Activated B cell treated with CpG ODN at 0.5 μM for 24 hours (primary cell): ENCODE measurements at regions not wholly inside any gene's neighbourhood (a gene's known extent, or its start where the extent isn't known, plus 50 kb on each side); places are given as distances from the start of the nearest gene placed in this dataset.

Experiments
- ATAC-seq: fragments of 200-7000 bp; cut with Tn5 transposase; one replicate; pipeline ENCODE4 v1.10.0; 2021; ENCODE audit warnings: low read depth, mild to moderate bottlenecking, moderate library complexity
- CTCF ChIA-PET: fragments of 350-600 bp; sonication (Branson Sonifier 250); formaldehyde crosslinking; loops from one replicate; lab custom pipeline; 2021; ENCODE audit warnings: antibody characterized with exemption; lab: Charles Lee
- POLR2A ChIA-PET: fragments of 350-600 bp; sonication (Branson Sonifier 250); formaldehyde crosslinking; loops from one replicate; lab custom pipeline; 2021; ENCODE audit warnings: antibody characterized with exemption; lab: Charles Lee
- DNase-seq: peaks from one replicate; pipeline ENCODE4 v3.0.0; 2022
- H3K27ac Mint-ChIP-seq: one replicate; pipeline ENCODE4 v1.8.0; 2020; ENCODE audit warnings: mixed read lengths
- H3K27me3 Mint-ChIP-seq: one replicate; pipeline ENCODE4 v1.8.0; 2021; ENCODE audit warnings: mixed read lengths
- H3K36me3 Mint-ChIP-seq: one replicate; pipeline ENCODE4 v1.8.0; 2021; ENCODE audit warnings: low read depth, mixed read lengths
- H3K4me1 Mint-ChIP-seq: one replicate; pipeline ENCODE4 v1.8.0; 2021; ENCODE audit warnings: mixed read lengths
- H3K4me3 Mint-ChIP-seq: one replicate; pipeline ENCODE4 v1.8.0; 2020; ENCODE audit warnings: mild to moderate bottlenecking, mixed read lengths
- H3K9me3 Mint-ChIP-seq: one replicate; pipeline ENCODE4 v1.8.0; 2020; ENCODE audit warnings: mixed read lengths
- intact Hi-C: fragments of 100-400 bp; cut with micrococcal nuclease; formaldehyde crosslinking; loops from one replicate; pipeline ENCODE4 v1.15.1; 2024
- TF ChIP-seq, protein P1 (sequence below): fragments of 200-600 bp; IDR thresholded peaks from one replicate; pipeline ENCODE4 v1.8.0; 2022; ENCODE audit warnings: antibody characterized with exemption, mild to moderate bottlenecking

- no peak for ATAC-seq
- intact Hi-C loops, result loop anchor here (1.0 to 5.0 kb wide), 3 partner anchors 167 to 779 kb away; partner anchors contain the start of gene PPA2
Measured at GRCh38 chr4:104693601-104694201, 199.0 kb upstream of the CXXC4 start.

DNA sequence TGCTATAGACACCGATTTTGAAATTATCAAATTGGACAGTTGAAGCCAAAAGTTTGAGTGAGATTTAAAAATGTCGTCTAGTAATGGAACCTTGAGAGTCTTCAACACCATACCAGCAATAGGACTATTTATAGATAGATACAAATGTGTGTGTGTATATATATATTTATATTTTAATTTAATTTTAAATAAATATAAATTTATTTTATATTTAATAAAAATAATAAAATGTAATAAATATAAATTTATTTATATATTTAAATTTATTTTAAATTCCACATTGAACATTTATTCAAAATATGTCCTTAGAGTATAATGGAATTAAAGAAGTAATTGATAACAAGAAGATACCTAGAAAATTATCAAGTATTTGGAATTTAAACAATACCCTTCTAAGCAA is 221.9 kb upstream of the CXXC4 start:
- DNase-seq (no peak), ATAC-seq (no peak)
- TF ChIP-seq, protein P1, sequence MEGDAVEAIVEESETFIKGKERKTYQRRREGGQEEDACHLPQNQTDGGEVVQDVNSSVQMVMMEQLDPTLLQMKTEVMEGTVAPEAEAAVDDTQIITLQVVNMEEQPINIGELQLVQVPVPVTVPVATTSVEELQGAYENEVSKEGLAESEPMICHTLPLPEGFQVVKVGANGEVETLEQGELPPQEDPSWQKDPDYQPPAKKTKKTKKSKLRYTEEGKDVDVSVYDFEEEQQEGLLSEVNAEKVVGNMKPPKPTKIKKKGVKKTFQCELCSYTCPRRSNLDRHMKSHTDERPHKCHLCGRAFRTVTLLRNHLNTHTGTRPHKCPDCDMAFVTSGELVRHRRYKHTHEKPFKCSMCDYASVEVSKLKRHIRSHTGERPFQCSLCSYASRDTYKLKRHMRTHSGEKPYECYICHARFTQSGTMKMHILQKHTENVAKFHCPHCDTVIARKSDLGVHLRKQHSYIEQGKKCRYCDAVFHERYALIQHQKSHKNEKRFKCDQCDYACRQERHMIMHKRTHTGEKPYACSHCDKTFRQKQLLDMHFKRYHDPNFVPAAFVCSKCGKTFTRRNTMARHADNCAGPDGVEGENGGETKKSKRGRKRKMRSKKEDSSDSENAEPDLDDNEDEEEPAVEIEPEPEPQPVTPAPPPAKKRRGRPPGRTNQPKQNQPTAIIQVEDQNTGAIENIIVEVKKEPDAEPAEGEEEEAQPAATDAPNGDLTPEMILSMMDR, result no peak
- no peak overlapping the region for H3K4me3 Mint-ChIP-seq
- POLR2A ChIA-PET, result no interaction called here
- H3K27me3 Mint-ChIP-seq, result peaks cover 2% of the 10 kb centered on the region
- intact Hi-C loops, result no loop called here
- no peaks in the 10 kb centered on the region for H3K36me3 Mint-ChIP-seq
- no peaks in the 10 kb centered on the region for H3K4me1 Mint-ChIP-seq
- CTCF ChIA-PET, result no interaction called here
- no peak overlapping the region for H3K27ac Mint-ChIP-seq
- H3K9me3 Mint-ChIP-seq, result peaks cover under 1% of the 10 kb centered on the region

More at GRCh38 chr4:104693601-104694201, 199.0 kb upstream of the CXXC4 start:
- H3K4me1 Mint-ChIP-seq, result no peaks in the 10 kb centered on the region
- ChIA-PET CTCF (interaction anchor here (1.2 kb wide), 1 partner anchor 167 kb away, joined by 7 read pairs; no protein-coding TSS in a partner anchor), POLR2A (no interaction called here)
- H3K27ac Mint-ChIP-seq, result no peak overlapping the region
- H3K27me3 Mint-ChIP-seq, result no peaks in the 10 kb centered on the region
- no peaks in the 10 kb centered on the region for H3K9me3 Mint-ChIP-seq
- no peak overlapping the region for H3K4me3 Mint-ChIP-seq
- H3K36me3 Mint-ChIP-seq, result no peaks in the 10 kb centered on the region
- TF ChIP-seq, protein P1, result no peak
- DNase-seq, result no peak

GRCh38 chr4:104719539-104720230 is 225.0 kb upstream of the CXXC4 start:
- TF ChIP-seq, protein P1, result no peak
- intact Hi-C loops, result loop anchor here (2.0 kb wide), 1 partner anchor 23 kb away; no protein-coding TSS in a partner anchor
- no peaks in the 10 kb centered on the region for H3K27me3 Mint-ChIP-seq
- no peaks in the 10 kb centered on the region for H3K9me3 Mint-ChIP-seq
- DNase-seq, result no peak
- no peaks in the 10 kb centered on the region for H3K36me3 Mint-ChIP-seq
- CTCF ChIA-PET, result no interaction called here
- H3K4me3 Mint-ChIP-seq, result no peak overlapping the region
- no peak overlapping the region for H3K27ac Mint-ChIP-seq
- no peak for ATAC-seq
- POLR2A ChIA-PET, result no interaction called here
- no peaks in the 10 kb centered on the region for H3K4me1 Mint-ChIP-seq

DNA sequence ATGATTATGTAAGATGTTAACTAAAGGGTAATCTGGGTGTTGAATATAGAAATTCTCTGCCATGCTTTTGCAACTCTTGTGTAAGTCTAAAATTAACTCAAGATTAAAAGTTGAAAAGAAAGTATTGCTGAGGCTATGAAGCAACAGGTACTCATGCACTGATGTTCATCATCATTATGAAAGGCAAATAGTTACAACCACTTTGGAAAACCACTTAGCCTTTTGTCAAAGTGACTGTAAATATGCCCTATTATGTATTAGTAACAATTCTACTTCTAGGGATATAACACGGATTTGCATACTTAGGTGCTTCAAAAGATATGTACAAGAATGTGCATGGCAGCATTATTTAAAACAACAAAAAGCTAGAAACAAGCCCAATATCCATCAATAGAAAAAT is 227.8 kb upstream of the CXXC4 start:
- Mint-ChIP-seq H3K27me3 (no peaks in the 10 kb centered on the region), H3K9me3 (no peaks in the 10 kb centered on the region), H3K4me3 (no peak overlapping the region), H3K27ac (no peak overlapping the region), H3K4me1 (no peaks in the 10 kb centered on the region), H3K36me3 (no peaks in the 10 kb centered on the region)
- intact Hi-C loops, result no loop called here
- ChIA-PET CTCF (no interaction called here), POLR2A (no interaction called here)
- DNase-seq (no peak), ATAC-seq (no peak)
- TF ChIP-seq, protein P1, result no peak

DNA sequence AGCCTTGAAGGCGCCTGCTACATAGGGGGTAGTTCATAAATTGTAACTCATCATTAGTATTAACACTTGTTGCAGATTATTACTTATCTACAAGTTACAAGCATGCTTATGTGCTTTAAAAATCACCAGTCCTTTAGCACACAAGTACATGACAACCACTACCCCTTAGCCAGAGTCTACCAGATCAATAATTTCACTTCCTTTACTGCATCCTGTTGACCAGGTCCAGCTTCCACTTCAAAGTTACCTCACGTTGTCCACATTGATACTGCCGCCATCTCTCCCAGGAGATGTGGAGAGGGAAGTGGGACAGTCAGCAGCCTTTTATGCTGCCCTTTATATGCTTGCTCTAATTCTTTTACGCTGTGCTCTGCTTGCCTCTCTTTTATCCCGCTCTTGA is 231.3 kb upstream of the CXXC4 start:
- ATAC-seq (no peak), DNase-seq (no peak)
- Mint-ChIP-seq H3K4me1 (no peaks in the 10 kb centered on the region), H3K4me3 (no peak overlapping the region), H3K36me3 (no peaks in the 10 kb centered on the region), H3K27ac (no peak overlapping the region), H3K9me3 (no peaks in the 10 kb centered on the region), H3K27me3 (no peaks in the 10 kb centered on the region)
- TF ChIP-seq, protein P1, result no peak
- ChIA-PET POLR2A (no interaction called here), CTCF (no interaction called here)
- intact Hi-C loops, result no loop called here
